Aorta (tissue), 5 donors: ENCODE measurements at regions not wholly inside any gene's neighbourhood (a gene's known extent, or its start where the extent isn't known, plus 50 kb on each side); places are given as distances from the start of the nearest gene placed in this dataset.

Experiments
- ATAC-seq: fragments of 200-7000 bp; cut with Tn5 transposase; one replicate; pipeline ENCODE4 v1.9.1; 2022; ENCODE audit warnings: moderate library complexity; ENCODE audit not compliant: low FRiP score
- DNase-seq, 2 donors: peaks; one replicate each; pipeline ENCODE4 v3.0.0-alpha.2; 2020
- H3K27ac ChIP-seq, 2 donors: one replicate each; pipeline ENCODE4 v1.5.1; 2013; ENCODE audit warnings: low read length in 2 of 2, mild to moderate bottlenecking in 2 of 2, moderate library complexity in 2 of 2, control low read depth in 1 of 2, inconsistent platforms in 1 of 2, low read depth in 1 of 2
- H3K27me3 ChIP-seq, 2 donors: one replicate each; pipeline ENCODE4 v1.6.1; 2013; ENCODE audit warnings: control low read depth in 1 of 2, low read length in 1 of 2, mild to moderate bottlenecking in 1 of 2, moderate library complexity in 1 of 2; ENCODE audit not compliant: insufficient read depth in 2 of 2, control insufficient read depth in 1 of 2
- H3K36me3 ChIP-seq, 2 donors: one replicate each; pipeline ENCODE4 v1.6.1; 2013; ENCODE audit warnings: control low read depth in 1 of 2, low read length in 1 of 2, mild to moderate bottlenecking in 1 of 2; ENCODE audit not compliant: insufficient read depth in 2 of 2, control insufficient read depth in 1 of 2
- H3K4me1 ChIP-seq, 2 donors: one replicate each; pipeline ENCODE4 v1.6.1; 2013; ENCODE audit warnings: low read length in 2 of 2, control low read depth in 1 of 2, mild to moderate bottlenecking in 1 of 2, moderate library complexity in 1 of 2; ENCODE audit not compliant: insufficient read depth in 2 of 2, control insufficient read depth in 1 of 2
- H3K4me3 ChIP-seq, 2 donors: one replicate each; pipeline ENCODE4 v1.5.1; 2013; ENCODE audit warnings: low read length in 2 of 2, control low read depth in 1 of 2, mild to moderate bottlenecking in 1 of 2
- H3K9me3 ChIP-seq: one replicate; pipeline ENCODE4 v1.6.1; 2013; ENCODE audit warnings: mild to moderate bottlenecking, low read length; ENCODE audit not compliant: control insufficient read depth
- WGBS, 2 donors: extraction: QIAGEN DNeasy Blood & Tissue Kit; methylation state at CpG; one replicate each; pipeline ENCODE4 v1.1.7; 2013; 5-methylcytosine and 5-hydroxymethylcytosine counted together
- intact Hi-C, 2 donors: fragments of 100-400 bp; cut with DNase I; formaldehyde crosslinking; loops; one replicate each; pipeline versions ENCODE4 v1.14.2 to v1.15.0; 2022
- donor health status: healthy with polysubstance abuse.
- donor health status: Bipolar disorder and iron deficiency.
- donor health status: DM: no; HTN: no; CAD: no.
- donor health status: DM: no; HTN: no; CAD: no.
- donor health status: DM: yes; HTN: yes; CAD: no.

- intact Hi-C loops: no loop called here
- no peaks in the 10 kb centered on the region for H3K9me3 ChIP-seq
- H3K4me1 ChIP-seq: no peaks in the 10 kb centered on the region
- no peaks in the 10 kb centered on the region for H3K27me3 ChIP-seq
- no peaks in the 10 kb centered on the region for H3K36me3 ChIP-seq
- ATAC-seq (no peak), DNase-seq (no peak)
- H3K4me3 ChIP-seq: no peak overlapping the region
- H3K27ac ChIP-seq: no peak overlapping the region
These were observed 640.6 kb downstream of the EPHA4 start for GRCh38 chr2:220931491-220931890.

DNA sequence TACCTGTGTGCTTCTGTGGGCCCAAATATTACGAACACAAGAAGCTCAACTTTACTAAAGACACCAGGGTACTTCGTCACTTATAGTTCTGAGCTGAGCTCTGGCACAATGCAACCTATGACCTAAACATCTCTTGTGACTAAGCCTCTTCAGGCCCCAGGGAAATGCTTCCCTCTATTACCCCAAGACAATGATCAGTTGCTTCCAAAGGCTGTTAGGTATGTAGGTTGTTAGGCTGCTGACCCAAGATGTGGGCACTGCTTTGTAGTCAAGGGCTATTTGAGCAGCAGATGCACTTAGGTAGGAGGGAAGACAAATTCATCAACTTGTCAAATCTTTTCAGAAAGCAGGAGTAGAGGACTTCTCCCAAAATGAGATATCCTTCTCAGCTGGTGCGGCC lies 640.1 kb downstream of the EPHA4 start:
- ATAC-seq: no peak
- intact Hi-C loops: no loop called here
- Histone ChIP-seq H3K9me3 (no peaks in the 10 kb centered on the region), H3K4me1 (peaks cover 0 to 5% of the 10 kb centered on the region in 2 donors), H3K36me3 (no peaks in the 10 kb centered on the region), H3K4me3 (no peak overlapping the region), H3K27ac (no peak overlapping the region), H3K27me3 (no peaks in the 10 kb centered on the region)
- WGBS, 2 donors: 95 to 99% methylated on average over 3 of the region's 3 CpGs
- no peak for DNase-seq

DNA sequence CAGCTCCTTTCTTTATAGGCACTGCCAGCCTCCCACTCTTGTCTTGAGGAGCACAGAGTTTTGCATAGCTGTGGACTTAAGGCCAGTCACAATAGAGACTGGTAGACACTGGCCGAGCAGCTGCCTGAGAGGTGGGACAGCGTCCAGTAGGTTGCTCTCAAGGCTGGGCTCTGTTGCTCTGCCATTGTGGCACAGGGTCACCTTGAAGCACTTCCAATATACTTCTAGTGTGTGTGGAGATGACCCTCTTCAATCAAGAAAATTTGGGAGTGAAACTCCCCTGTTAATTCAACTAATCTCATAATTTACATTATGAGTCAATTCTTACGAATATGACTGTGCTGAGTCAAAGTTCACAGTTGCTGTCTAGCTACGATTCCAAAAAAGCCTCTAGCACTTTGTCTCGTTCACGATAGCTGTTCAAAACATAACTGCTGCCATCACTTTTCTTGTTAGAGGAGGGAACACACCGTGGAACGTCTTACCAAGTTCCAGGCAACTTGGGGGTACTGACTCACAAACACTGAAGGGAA lies 636.2 kb downstream of the EPHA4 start:
- Histone ChIP-seq H3K36me3 (no peaks in the 10 kb centered on the region), H3K4me3 (no peak overlapping the region), H3K9me3 (no peaks in the 10 kb centered on the region), H3K4me1 (peaks cover 0 to 5% of the 10 kb centered on the region in 2 donors), H3K27me3 (no peaks in the 10 kb centered on the region), H3K27ac (no peak overlapping the region)
- WGBS, 2 donors: 59 to 73% methylated on average over 8 of the region's 8 CpGs
- no peak for DNase-seq
- no peak for ATAC-seq
- intact Hi-C loops: no loop called here

DNA sequence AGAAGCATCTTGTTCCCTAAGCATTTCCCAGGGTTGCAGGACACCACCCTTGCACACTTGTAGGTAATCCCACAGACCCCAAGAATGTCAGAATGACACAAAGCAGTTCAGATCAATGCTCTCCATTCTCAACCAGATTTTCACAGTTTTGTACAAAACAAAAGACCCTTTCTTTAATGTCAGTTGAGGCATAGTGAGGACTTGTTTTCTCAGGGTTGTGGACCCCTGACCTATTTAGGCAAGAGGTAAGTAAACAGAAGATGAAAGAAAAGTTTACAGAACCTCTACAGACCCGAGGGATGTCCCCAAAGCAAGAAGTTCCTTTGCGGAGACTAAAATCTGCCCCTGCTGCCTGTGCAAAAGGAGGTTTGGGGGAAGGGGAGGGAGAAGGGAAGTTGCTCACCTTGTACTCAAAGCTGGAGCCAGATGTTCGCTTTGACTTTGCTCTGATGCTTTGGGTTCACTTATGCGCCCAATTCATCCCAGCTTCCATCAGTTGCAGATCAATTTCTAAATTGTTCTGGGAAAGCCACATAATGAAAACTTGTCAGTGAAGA lies 635.4 kb downstream of the EPHA4 start:
- H3K4me3 ChIP-seq: no peak overlapping the region
- intact Hi-C loops: no loop called here
- no peaks in the 10 kb centered on the region for H3K27me3 ChIP-seq
- WGBS, 2 donors: 73 to 83% methylated on average over 4 of the region's 4 CpGs
- ATAC-seq: no peak
- no peaks in the 10 kb centered on the region for H3K36me3 ChIP-seq
- no peak for DNase-seq
- no peak overlapping the region for H3K27ac ChIP-seq
- H3K4me1 ChIP-seq: peaks cover 0 to 5% of the 10 kb centered on the region in 2 donors
- no peaks in the 10 kb centered on the region for H3K9me3 ChIP-seq

DNA sequence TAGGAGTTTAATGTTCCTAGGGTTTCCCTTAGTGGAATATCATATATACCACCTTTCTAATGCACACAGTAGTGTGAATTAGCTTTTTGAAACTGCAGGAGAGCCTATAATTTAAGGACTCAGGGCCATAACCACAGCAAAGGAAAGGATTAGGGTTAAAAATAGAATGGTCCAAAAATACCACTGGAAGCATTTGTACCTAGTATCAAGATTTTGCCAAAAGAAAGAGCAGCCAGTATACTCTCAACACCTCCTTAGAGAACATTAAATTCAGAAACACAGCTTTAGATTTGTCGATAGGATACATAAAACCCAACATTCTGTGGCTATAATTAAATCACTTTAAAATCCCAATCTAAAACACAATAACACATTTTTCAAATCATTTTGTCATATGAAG lies 634.9 kb downstream of the EPHA4 start:
- no peak overlapping the region for H3K27ac ChIP-seq
- DNase-seq (no peak), ATAC-seq (no peak)
- no peak overlapping the region for H3K4me3 ChIP-seq
- H3K9me3 ChIP-seq: no peaks in the 10 kb centered on the region
- H3K4me1 ChIP-seq: peaks cover 0 to 5% of the 10 kb centered on the region in 2 donors
- intact Hi-C loops: no loop called here
- 3 to 7% methylated on average over 1 of the region's 1 CpG for WGBS, 2 donors
- H3K36me3 ChIP-seq: no peaks in the 10 kb centered on the region
- H3K27me3 ChIP-seq: no peaks in the 10 kb centered on the region

DNA sequence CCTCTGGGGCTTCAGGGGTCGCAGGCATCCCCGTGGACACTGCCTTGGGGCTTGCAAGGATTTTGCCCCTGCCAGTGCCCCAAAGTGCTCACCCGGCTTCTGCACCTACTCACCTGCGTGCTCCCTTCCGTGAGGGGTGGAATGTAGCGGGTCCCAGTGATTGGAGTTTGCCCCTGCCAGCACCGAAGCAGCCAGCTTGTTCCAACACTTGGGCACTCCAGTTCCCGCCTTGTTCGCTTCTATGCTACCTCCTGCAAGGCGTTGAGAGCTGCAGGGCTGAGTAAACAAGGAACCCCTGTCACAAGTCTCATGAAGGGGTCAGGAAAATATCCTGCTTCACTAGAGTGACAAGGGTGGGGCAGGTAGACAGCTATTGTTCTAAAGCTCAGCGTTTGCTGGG lies 631.5 kb downstream of the EPHA4 start:
- Histone ChIP-seq H3K36me3 (no peaks in the 10 kb centered on the region), H3K4me1 (peaks cover 0 to 5% of the 10 kb centered on the region in 2 donors), H3K9me3 (no peaks in the 10 kb centered on the region), H3K4me3 (no peak overlapping the region), H3K27me3 (no peaks in the 10 kb centered on the region), H3K27ac (no peak overlapping the region)
- no peak for DNase-seq
- intact Hi-C loops: no loop called here
- no peak for ATAC-seq
- WGBS, 2 donors: 89 to 93% methylated on average over 11 of the region's 11 CpGs

DNA sequence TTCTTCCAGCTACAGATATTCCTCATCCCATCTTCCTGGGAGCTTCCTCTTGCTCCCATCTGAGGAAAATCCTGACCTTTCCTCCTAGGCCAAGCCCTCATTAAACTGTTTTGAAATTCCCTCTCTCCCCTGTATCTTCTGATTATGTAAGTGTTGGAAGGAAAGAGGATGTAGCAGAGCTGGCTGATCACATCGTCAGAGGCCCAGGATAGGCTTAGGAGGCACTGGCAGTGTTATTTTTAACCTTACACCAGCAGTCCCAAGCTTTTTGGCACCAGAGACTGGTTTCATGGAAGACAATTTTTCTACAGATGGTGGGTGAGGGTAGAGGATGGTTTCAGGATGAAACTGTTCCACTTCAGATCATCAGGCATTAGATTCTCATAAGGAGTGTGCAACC lies 630.4 kb downstream of the EPHA4 start:
- peaks cover 0 to 4% of the 10 kb centered on the region in 2 donors for H3K4me1 ChIP-seq
- H3K9me3 ChIP-seq: no peaks in the 10 kb centered on the region
- intact Hi-C loops: no loop called here
- no peaks in the 10 kb centered on the region for H3K27me3 ChIP-seq
- WGBS, 2 donors: 37 to 64% methylated on average over 1 of the region's 1 CpG
- H3K36me3 ChIP-seq: no peaks in the 10 kb centered on the region
- H3K27ac ChIP-seq: no peak overlapping the region
- no peak for DNase-seq
- no peak for ATAC-seq
- H3K4me3 ChIP-seq: no peak overlapping the region

DNA sequence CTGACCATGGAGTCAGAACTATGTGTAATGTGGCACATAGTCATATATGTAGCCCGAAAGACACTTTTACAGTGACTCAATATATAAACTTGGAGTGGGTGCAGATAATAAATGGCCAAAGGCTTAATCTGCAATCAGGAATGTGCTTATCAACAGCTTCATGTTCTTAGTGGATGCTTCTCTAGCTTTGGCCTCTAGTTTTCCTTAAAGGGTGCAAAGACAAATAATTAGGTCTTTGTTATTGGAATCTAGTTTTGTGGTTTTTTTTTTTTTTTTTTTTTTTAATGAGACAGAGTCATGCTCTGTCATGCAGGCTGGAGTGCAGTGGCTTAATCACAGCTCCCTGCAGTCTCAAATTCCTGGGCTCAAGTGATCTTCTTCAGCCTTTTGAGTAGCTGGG lies 625.6 kb downstream of the EPHA4 start:
- Histone ChIP-seq H3K9me3 (no peaks in the 10 kb centered on the region), H3K27ac (no peak overlapping the region)
- WGBS, 2 donors: 80 to 82% methylated on average over 1 of the region's 1 CpG

DNA sequence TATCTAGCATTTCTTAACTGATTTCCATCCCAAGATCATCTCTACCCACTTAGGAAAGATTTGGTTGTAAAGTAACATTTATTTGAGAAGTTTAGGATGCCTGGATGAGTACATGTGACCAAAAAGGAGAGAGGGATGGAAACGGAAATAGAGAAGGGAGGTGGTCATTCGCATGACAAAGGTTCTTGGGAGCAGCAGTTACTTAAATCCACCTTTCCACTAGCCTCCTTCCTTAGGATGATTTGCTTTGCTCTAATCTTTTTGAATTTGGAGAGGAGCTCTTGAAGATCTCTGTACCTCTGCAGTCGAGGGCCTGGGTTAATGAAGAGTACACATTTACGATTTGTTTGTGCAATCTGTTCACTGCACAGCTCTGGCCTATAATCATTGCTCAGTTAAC lies 623.5 kb downstream of the EPHA4 start:
- intact Hi-C loops: no loop called here
- H3K27ac ChIP-seq: no peak overlapping the region
- H3K9me3 ChIP-seq: no peaks in the 10 kb centered on the region
- no peak for ATAC-seq
- no peak for DNase-seq
- WGBS, 2 donors: 91 to 92% methylated on average over 4 of the region's 4 CpGs
- H3K27me3 ChIP-seq: no peaks in the 10 kb centered on the region
- no peaks in the 10 kb centered on the region for H3K4me1 ChIP-seq
- H3K4me3 ChIP-seq: no peak overlapping the region
- H3K36me3 ChIP-seq: no peaks in the 10 kb centered on the region

More for the DNA sequence above, 625.6 kb downstream of the EPHA4 start:
- Histone ChIP-seq H3K27me3 (no peaks in the 10 kb centered on the region), H3K4me3 (no peak overlapping the region), H3K4me1 (no peaks in the 10 kb centered on the region), H3K36me3 (no peaks in the 10 kb centered on the region)
- intact Hi-C loops: no loop called here
- DNase-seq (no peak), ATAC-seq (no peak)
